ENCODE measurements at regions not wholly inside any gene's neighbourhood (a gene's known extent, or its start where the extent isn't known, plus 50 kb on each side); places are given as distances from the start of the nearest gene placed in this dataset.

- no peak for TF ChIP-seq ZNF274 (IDR thresholded peaks at IDR 0.05; ENCODE audit: low read depth, low read length)
- TF ChIP-seq SUZ12 (IDR thresholded peaks at IDR 0.05; ENCODE audit: extremely low read depth, insufficient read depth, insufficient read length) = no peak
- no peak for TF ChIP-seq YY1 (IDR thresholded peaks at IDR 0.05; ENCODE audit: insufficient read depth, insufficient read length)
These were observed 466.5 kb downstream of the MMUT start for GRCh38 chr6:48996461-48997119.

Data from NT2/D1 (cell line).